HuH-7 (cell line): ENCODE measurements at regions not wholly inside any gene's neighbourhood (a gene's known extent, or its start where the extent isn't known, plus 50 kb on each side); places are given as distances from the start of the nearest gene placed in this dataset.
A peak's percentile ranks its signal among the peaks of the same experiment; 100 is the strongest.

Experiments
- DNase-seq: peaks from one replicate; pipeline ENCODE4 v3.0.0; 2011; ENCODE audit warnings: low spot score

- no peak for DNase-seq
These were observed 51.3 kb downstream of the BLTP1 start for GRCh38 chr4:122203407-122203806.

GRCh38 chr4:122205687-122206086 lies 53.6 kb downstream of the BLTP1 start:
- peak; percentile 1 for DNase-seq

GRCh38 chr4:122212880-122213279 lies 60.7 kb downstream of the BLTP1 start:
- DNase-seq, result no peak

- DNase-seq, result peak; percentile 4
These were observed 66.6 kb downstream of the BLTP1 start for GRCh38 chr4:122218762-122219161.

- DNase-seq, result no peak
These were observed 67.2 kb downstream of the BLTP1 start for GRCh38 chr4:122219356-122219755.

- DNase-seq, result no peak
These were observed 69.2 kb downstream of the BLTP1 start for GRCh38 chr4:122221322-122221721.

- no peak for DNase-seq
These were observed 72.2 kb downstream of the BLTP1 start for GRCh38 chr4:122224348-122224747.

GRCh38 chr4:122227202-122227601 lies 75.1 kb downstream of the BLTP1 start:
- DNase-seq, result no peak

GRCh38 chr4:122229857-122230256 lies 77.7 kb downstream of the BLTP1 start:
- no peak for DNase-seq

- no peak for DNase-seq
These were observed 80.5 kb downstream of the BLTP1 start for GRCh38 chr4:122232633-122233032.

GRCh38 chr4:122234686-122235085 lies 82.6 kb downstream of the BLTP1 start:
- DNase-seq, result no peak

- DNase-seq, result no peak
These were observed 91.7 kb downstream of the BLTP1 start for GRCh38 chr4:122243785-122244184.

GRCh38 chr4:122244764-122245163 lies 92.6 kb downstream of the BLTP1 start:
- no peak for DNase-seq

- no peak for DNase-seq
These were observed 94.4 kb downstream of the BLTP1 start for GRCh38 chr4:122246551-122246950.

GRCh38 chr4:122249357-122249756 lies 97.2 kb downstream of the BLTP1 start:
- no peak for DNase-seq

GRCh38 chr4:122252584-122252983 lies 100.5 kb downstream of the BLTP1 start:
- no peak for DNase-seq

GRCh38 chr4:122259849-122260248 lies 107.7 kb downstream of the BLTP1 start:
- no peak for DNase-seq

- no peak for DNase-seq
These were observed 102.5 kb upstream of the ADAD1 start for GRCh38 chr4:122276359-122276758.

- DNase-seq, result no peak
These were observed 99.8 kb upstream of the ADAD1 start for GRCh38 chr4:122278976-122279375.

GRCh38 chr4:122279670-122280069 lies 99.1 kb upstream of the ADAD1 start:
- no peak for DNase-seq

GRCh38 chr4:122285285-122285684 lies 93.5 kb upstream of the ADAD1 start:
- no peak for DNase-seq

GRCh38 chr4:122293374-122294365 lies 85.1 kb upstream of the ADAD1 start:
- DNase-seq, result no peak

GRCh38 chr4:122297694-122298093 lies 81.1 kb upstream of the ADAD1 start:
- DNase-seq, result no peak

- no peak for DNase-seq
These were observed 78.0 kb upstream of the ADAD1 start for GRCh38 chr4:122300776-122301175.
